HCT116 (cell line): ENCODE measurements at regions not wholly inside any gene's neighbourhood (a gene's known extent, or its start where the extent isn't known, plus 50 kb on each side); places are given as distances from the start of the nearest gene placed in this dataset.

ENCODE experiments used
- ATAC-seq: fragments of 200-7000 bp; cut with Tn5 transposase; 2 replicates; pipeline ENCODE4 v1.9.1; 2020; ENCODE audit warnings: mild to moderate bottlenecking, moderate library complexity
- BruUV-seq: library from RNA; stranded (reverse); fragments of 400-500 nt; replicated peaks from 2 replicates; lab custom pipeline; 2021; lab: Mats Ljungman, UMichigan
- CTCF ChIA-PET: fragments of 300-600 bp; sonication (Branson Sonifier 250); formaldehyde crosslinking; loops from one replicate; lab custom pipeline; 2021; ENCODE audit warnings: antibody characterized with exemption; lab: Charles Lee
- POLR2A ChIA-PET: fragments of 300-600, 350-600 bp; sonication (Branson Sonifier 250); formaldehyde crosslinking; loops from one replicate; lab custom pipeline; 2021; ENCODE audit warnings: antibody characterized with exemption; lab: Charles Lee
- RAD21 ChIA-PET, 2 experiments: fragments of 300-600 bp; sonication (Branson Sonifier 250); formaldehyde crosslinking; loops; one replicate each; lab custom pipeline; 2023; ENCODE audit warnings: low total read pairs in 2 of 2; ENCODE audit not compliant: uncharacterized antibody in 2 of 2, unreplicated experiment in 2 of 2, low non-redundant PET in 1 of 2; lab: Charles Lee
- DNase-seq: peaks from one replicate; pipeline ENCODE4 v3.0.0-alpha.2; 2010; ENCODE audit warnings: low read depth, low spot score
- H2AFZ ChIP-seq: fragments of 200-600 bp; shearing (Covaris generic), sonication (generic); 2 replicates; pipeline ENCODE4 v1.6.1; 2017; ENCODE audit warnings: low read depth, mixed run types, mixed read lengths, antibody characterized with exemption, low read length; ENCODE audit not compliant: poor library complexity, severe bottlenecking
- H3K27ac ChIP-seq: 2 replicates; pipeline ENCODE4 v1.5.1; 2012; ENCODE audit warnings: low read depth, low read length
- H3K27me3 ChIP-seq: fragments of 200-600 bp; sonication (generic); 2 replicates; pipeline ENCODE4 v1.6.1; 2016; ENCODE audit warnings: mixed run types, low read length, mixed read lengths; ENCODE audit not compliant: insufficient read depth
- H3K36me3 ChIP-seq, 2 experiments: fragments of 200-500 bp in 1 of 2; fragments of 200-600 bp in 1 of 2; sonication (Bioruptor generic) in 1 of 2; sonication (generic) in 1 of 2; 2 replicates each; pipeline versions ENCODE4 v1.5.1 to v1.6.1; 2014 to 2016; ENCODE audit warnings: low read length in 2 of 2, inconsistent platforms in 1 of 2, mixed read lengths in 1 of 2, mixed run types in 1 of 2; ENCODE audit not compliant: insufficient read depth in 2 of 2, control insufficient read depth in 1 of 2
- H3K4me1 ChIP-seq, 2 experiments: fragments of 200-600 bp in 1 of 2; sonication (generic) in 1 of 2; 2 replicates each; pipeline versions ENCODE4 v1.5.1 to v1.6.1; 2012 to 2017; ENCODE audit warnings: low read length in 2 of 2, inconsistent platforms in 1 of 2, mild to moderate bottlenecking in 1 of 2, mixed read lengths in 1 of 2, mixed run types in 1 of 2, moderate library complexity in 1 of 2; ENCODE audit not compliant: insufficient read depth in 2 of 2, control insufficient read depth in 1 of 2
- H3K4me2 ChIP-seq: fragments of 200-600 bp; sonication (generic); 2 replicates; pipeline ENCODE4 v1.6.1; 2017; ENCODE audit warnings: mixed run types, low read length, mixed read lengths
- H3K4me3 ChIP-seq, 2 experiments: fragments of 200-600 bp in 1 of 2; sonication (generic) in 1 of 2; replicated peaks in 1 of 2; 2 replicates each; pipeline ENCODE4 v1.5.1; 2011 to 2016; ENCODE audit warnings: low read length in 2 of 2, control low read depth in 1 of 2, low read depth in 1 of 2, mild to moderate bottlenecking in 1 of 2, mixed read lengths in 1 of 2, mixed run types in 1 of 2
- H3K79me2 ChIP-seq: fragments of 200-600 bp; sonication (generic); 2 replicates; pipeline ENCODE4 v1.6.1; 2017; ENCODE audit warnings: mild to moderate bottlenecking, mixed run types, low read length, moderate library complexity, mixed read lengths; ENCODE audit not compliant: insufficient read depth
- H3K9ac ChIP-seq: fragments of 200-600 bp; sonication (generic); 2 replicates; pipeline ENCODE4 v1.6.1; 2016; ENCODE audit warnings: low read length, mixed read lengths
- H3K9me2 ChIP-seq: fragments of 200-600 bp; sonication (generic), shearing (Covaris generic); 2 replicates; pipeline ENCODE4 v1.6.1; 2017; ENCODE audit warnings: mixed run types, mild to moderate bottlenecking, moderate library complexity; ENCODE audit not compliant: insufficient read depth
- H3K9me3 ChIP-seq, 2 experiments: fragments of 200-500 bp in 1 of 2; fragments of 200-600 bp in 1 of 2; sonication (Bioruptor generic) in 1 of 2; sonication (generic) in 1 of 2; 2 replicates each; pipeline ENCODE4 v1.6.1; 2014 to 2017; ENCODE audit warnings: low read length in 2 of 2, mixed read lengths in 2 of 2, inconsistent platforms in 1 of 2, low read depth in 1 of 2, mild to moderate bottlenecking in 1 of 2, mixed run types in 1 of 2, moderate library complexity in 1 of 2; ENCODE audit not compliant: control insufficient read depth in 1 of 2, insufficient read depth in 1 of 2
- H4K20me1 ChIP-seq: fragments of 200-600 bp; sonication (generic), shearing (Covaris generic); 2 replicates; pipeline ENCODE4 v1.6.1; 2017; ENCODE audit warnings: mixed run types, mild to moderate bottlenecking, moderate library complexity; ENCODE audit not compliant: insufficient read depth
- CBX3 ChIP-seq: IDR thresholded peaks from 2 replicates; pipeline ENCODE4 v1.6.1; 2012; ENCODE audit warnings: low read depth
- CEBPB ChIP-seq: IDR thresholded peaks from 2 replicates; pipeline ENCODE4 v1.6.1; 2012; ENCODE audit warnings: low read depth
- EZH2 ChIP-seq: fragments of 200-600 bp; sonication (generic); IDR thresholded peaks from 2 replicates; pipeline ENCODE4 v1.6.1; 2017; ENCODE audit warnings: antibody characterized with exemption, mixed run types
- MAX ChIP-seq: IDR thresholded peaks from 2 replicates; pipeline ENCODE4 v1.6.1; 2012
- REST ChIP-seq: IDR thresholded peaks from 2 replicates; pipeline ENCODE4 v1.6.1; 2012; ENCODE audit warnings: low read depth
- SIN3A ChIP-seq: IDR thresholded peaks from 2 replicates; pipeline ENCODE4 v1.6.1; 2012; ENCODE audit warnings: low read depth
- SP1 ChIP-seq: IDR thresholded peaks from 2 replicates; pipeline ENCODE4 v1.6.1; 2012; ENCODE audit warnings: low read depth
- SRF ChIP-seq: IDR thresholded peaks from 2 replicates; pipeline ENCODE4 v1.6.1; 2012; ENCODE audit warnings: low read depth
- intact Hi-C: fragments of 100-400 bp; cut with micrococcal nuclease; formaldehyde crosslinking; loops from 2 replicates; pipeline ENCODE4 v1.10.0; 2022
- TF ChIP-seq, protein P1 (sequence below), 3 experiments: fragments of 200-600 bp in 1 of 3; sonication (generic) in 1 of 3; IDR thresholded peaks in 2 of 3; conservative IDR thresholded peaks in 1 of 3; 2 replicates each; pipeline ENCODE4 v1.5.1; 2012 to 2017; ENCODE audit warnings: low read depth in 2 of 3, low read length in 2 of 3, antibody characterized with exemption in 1 of 3, borderline replicate concordance in 1 of 3, control low read depth in 1 of 3, mild to moderate bottlenecking in 1 of 3, mixed read lengths in 1 of 3, mixed run types in 1 of 3, moderate library complexity in 1 of 3; ENCODE audit not compliant: insufficient read depth in 1 of 3
- TF ChIP-seq, protein P2 (sequence below): IDR thresholded peaks from 2 replicates; pipeline ENCODE4 v1.6.1; 2011; ENCODE audit warnings: mild to moderate bottlenecking, low read length, moderate library complexity; ENCODE audit not compliant: insufficient replicate concordance; ENCODE audit errors: extremely low read depth

DNA sequence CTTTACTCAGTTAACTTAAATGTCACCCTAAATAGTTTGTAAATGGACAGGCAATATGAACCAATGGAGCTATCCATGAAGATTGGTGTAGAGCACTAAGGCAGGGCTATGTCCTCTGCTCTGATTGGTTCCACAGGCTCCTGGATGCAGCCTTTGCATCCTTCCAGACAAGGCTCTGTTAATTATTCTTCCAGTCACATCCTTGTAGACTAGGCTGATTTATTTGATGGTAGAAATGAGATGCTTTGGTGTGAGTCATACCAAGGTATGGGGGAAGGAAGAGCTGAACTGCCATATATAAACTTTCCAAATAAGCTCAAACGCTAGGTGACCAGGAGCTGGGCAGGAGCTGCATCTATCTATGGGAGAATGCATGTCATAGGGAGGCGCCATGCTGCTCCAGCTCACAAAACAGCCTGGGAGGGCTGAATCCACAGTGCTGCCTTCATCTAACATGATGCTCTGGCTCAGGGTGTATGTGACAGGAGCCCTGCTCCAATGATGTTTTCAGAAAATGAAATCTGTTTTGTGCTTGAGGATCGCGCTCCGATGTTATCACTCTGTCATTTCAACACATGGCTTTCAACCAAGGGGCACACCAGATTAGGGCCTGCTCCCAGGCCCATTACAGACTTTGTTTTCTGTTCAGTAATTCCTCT is 818.0 kb upstream of the ZNF608 start:
- no peak overlapping the region for H3K27ac ChIP-seq
- no peaks in the 10 kb centered on the region for H4K20me1 ChIP-seq
- no peak overlapping the region for H3K4me2 ChIP-seq
- H3K4me3 ChIP-seq = no peak overlapping the region
- no peak overlapping the region for H3K9ac ChIP-seq
- H2AFZ ChIP-seq = no peak overlapping the region
- no peak for DNase-seq
- CTCF ChIA-PET = no interaction called here
- intact Hi-C loops = no loop called here
- BruUV-seq = no TSS peak
- ATAC-seq = no peak
- H3K9me3 ChIP-seq = no peaks in the 10 kb centered on the region
- POLR2A ChIA-PET = no interaction called here
- no peaks in the 10 kb centered on the region for H3K79me2 ChIP-seq
- 0 out of 4 replicates have a peak, but pooled peaks cover 0 to under 1% of the 10 kb centered on the region in 2 experiments for H3K4me1 ChIP-seq
- no peak for TF ChIP-seq SP1
- TF ChIP-seq REST = no peak
- no peak for TF ChIP-seq SRF
- TF ChIP-seq CBX3 = no peak
- TF ChIP-seq EZH2 = no peak
- TF ChIP-seq, protein P1, sequence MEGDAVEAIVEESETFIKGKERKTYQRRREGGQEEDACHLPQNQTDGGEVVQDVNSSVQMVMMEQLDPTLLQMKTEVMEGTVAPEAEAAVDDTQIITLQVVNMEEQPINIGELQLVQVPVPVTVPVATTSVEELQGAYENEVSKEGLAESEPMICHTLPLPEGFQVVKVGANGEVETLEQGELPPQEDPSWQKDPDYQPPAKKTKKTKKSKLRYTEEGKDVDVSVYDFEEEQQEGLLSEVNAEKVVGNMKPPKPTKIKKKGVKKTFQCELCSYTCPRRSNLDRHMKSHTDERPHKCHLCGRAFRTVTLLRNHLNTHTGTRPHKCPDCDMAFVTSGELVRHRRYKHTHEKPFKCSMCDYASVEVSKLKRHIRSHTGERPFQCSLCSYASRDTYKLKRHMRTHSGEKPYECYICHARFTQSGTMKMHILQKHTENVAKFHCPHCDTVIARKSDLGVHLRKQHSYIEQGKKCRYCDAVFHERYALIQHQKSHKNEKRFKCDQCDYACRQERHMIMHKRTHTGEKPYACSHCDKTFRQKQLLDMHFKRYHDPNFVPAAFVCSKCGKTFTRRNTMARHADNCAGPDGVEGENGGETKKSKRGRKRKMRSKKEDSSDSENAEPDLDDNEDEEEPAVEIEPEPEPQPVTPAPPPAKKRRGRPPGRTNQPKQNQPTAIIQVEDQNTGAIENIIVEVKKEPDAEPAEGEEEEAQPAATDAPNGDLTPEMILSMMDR (IDR thresholded peaks at IDR 0.05 in 2 of 3, conservative IDR thresholded peaks at IDR 0.05 in 1 of 3; ENCODE audit: borderline replicate concordance in 1 of 3, insufficient read depth in 1 of 3, low read depth in 2 of 3, low read length in 2 of 3) = no peak
- TF ChIP-seq SIN3A = no peak
- no peak for TF ChIP-seq CEBPB
- TF ChIP-seq, protein P2, sequence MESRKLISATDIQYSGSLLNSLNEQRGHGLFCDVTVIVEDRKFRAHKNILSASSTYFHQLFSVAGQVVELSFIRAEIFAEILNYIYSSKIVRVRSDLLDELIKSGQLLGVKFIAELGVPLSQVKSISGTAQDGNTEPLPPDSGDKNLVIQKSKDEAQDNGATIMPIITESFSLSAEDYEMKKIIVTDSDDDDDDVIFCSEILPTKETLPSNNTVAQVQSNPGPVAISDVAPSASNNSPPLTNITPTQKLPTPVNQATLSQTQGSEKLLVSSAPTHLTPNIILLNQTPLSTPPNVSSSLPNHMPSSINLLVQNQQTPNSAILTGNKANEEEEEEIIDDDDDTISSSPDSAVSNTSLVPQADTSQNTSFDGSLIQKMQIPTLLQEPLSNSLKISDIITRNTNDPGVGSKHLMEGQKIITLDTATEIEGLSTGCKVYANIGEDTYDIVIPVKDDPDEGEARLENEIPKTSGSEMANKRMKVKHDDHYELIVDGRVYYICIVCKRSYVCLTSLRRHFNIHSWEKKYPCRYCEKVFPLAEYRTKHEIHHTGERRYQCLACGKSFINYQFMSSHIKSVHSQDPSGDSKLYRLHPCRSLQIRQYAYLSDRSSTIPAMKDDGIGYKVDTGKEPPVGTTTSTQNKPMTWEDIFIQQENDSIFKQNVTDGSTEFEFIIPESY = no peak
- no peak for TF ChIP-seq MAX
- no peaks in the 10 kb centered on the region for H3K9me2 ChIP-seq
- no peaks in the 10 kb centered on the region for H3K27me3 ChIP-seq
- RAD21 ChIA-PET = no interaction called here
- no peaks in the 10 kb centered on the region for H3K36me3 ChIP-seq
